ENCODE measurements at regions not wholly inside any gene's neighbourhood (a gene's known extent, or its start where the extent isn't known, plus 50 kb on each side); places are given as distances from the start of the nearest gene placed in this dataset.

- no peak for DNase-seq (ENCODE audit: low read depth, low spot score)
These were observed 2320.6 kb upstream of the AGA start for GRCh38 chr4:179762840-179763239.

- DNase-seq (ENCODE audit: low read depth, low spot score) = no peak
These were observed 2324.7 kb upstream of the AGA start for GRCh38 chr4:179766938-179767337.

- DNase-seq (ENCODE audit: low read depth, low spot score) = no peak
These were observed 2326.8 kb upstream of the AGA start for GRCh38 chr4:179768996-179769395.

GRCh38 chr4:179797738-179798137, 2355.5 kb upstream of the AGA start:
- no peak for DNase-seq (ENCODE audit: low read depth, low spot score)

- no peak for DNase-seq (ENCODE audit: low read depth, low spot score)
These were observed 2361.6 kb upstream of the AGA start for GRCh38 chr4:179803857-179804256.

- DNase-seq (ENCODE audit: low read depth, low spot score) = no peak
These were observed 2362.2 kb upstream of the AGA start for GRCh38 chr4:179804440-179804839.

GRCh38 chr4:179817317-179817716, 2375.1 kb upstream of the AGA start:
- DNase-seq (ENCODE audit: low read depth, low spot score) = no peak

- DNase-seq (ENCODE audit: low read depth, low spot score) = no peak
These were observed 2381.1 kb upstream of the AGA start for GRCh38 chr4:179823342-179823741.

GRCh38 chr4:179831274-179831673, 2389.0 kb upstream of the AGA start:
- no peak for DNase-seq (ENCODE audit: low read depth, low spot score)

GRCh38 chr4:179836179-179837075, 2394.2 kb upstream of the AGA start:
- DNase-seq (ENCODE audit: low read depth, low spot score) = no peak

GRCh38 chr4:179843370-179843769, 2399.8 kb upstream of the TENM3 start:
- no peak for DNase-seq (ENCODE audit: low read depth, low spot score)

- DNase-seq (ENCODE audit: low read depth, low spot score) = no peak
These were observed 2387.7 kb upstream of the TENM3 start for GRCh38 chr4:179855469-179855868.

- no peak for DNase-seq (ENCODE audit: low read depth, low spot score)
These were observed 2385.0 kb upstream of the TENM3 start for GRCh38 chr4:179858221-179858620.

- DNase-seq (ENCODE audit: low read depth, low spot score) = no peak
These were observed 2375.8 kb upstream of the TENM3 start for GRCh38 chr4:179867300-179867878.

- no peak for DNase-seq (ENCODE audit: low read depth, low spot score)
These were observed 2371.5 kb upstream of the TENM3 start for GRCh38 chr4:179871726-179872125.

GRCh38 chr4:179872755-179873154, 2370.4 kb upstream of the TENM3 start:
- no peak for DNase-seq (ENCODE audit: low read depth, low spot score)

- DNase-seq (ENCODE audit: low read depth, low spot score) = no peak
These were observed 2362.4 kb upstream of the TENM3 start for GRCh38 chr4:179880756-179881155.

- no peak for DNase-seq (ENCODE audit: low read depth, low spot score)
These were observed 2349.0 kb upstream of the TENM3 start for GRCh38 chr4:179894066-179894778.

GRCh38 chr4:179919587-179919986, 2323.6 kb upstream of the TENM3 start:
- DNase-seq (ENCODE audit: low read depth, low spot score) = no peak

- DNase-seq (ENCODE audit: low read depth, low spot score) = no peak
These were observed 2315.7 kb upstream of the TENM3 start for GRCh38 chr4:179927473-179927872.

- DNase-seq (ENCODE audit: low read depth, low spot score) = no peak
These were observed 2301.3 kb upstream of the TENM3 start for GRCh38 chr4:179941911-179942310.

- DNase-seq (ENCODE audit: low read depth, low spot score) = no peak
These were observed 2266.4 kb upstream of the TENM3 start for GRCh38 chr4:179976777-179977176.

GRCh38 chr4:179977378-179977777, 2265.8 kb upstream of the TENM3 start:
- DNase-seq (ENCODE audit: low read depth, low spot score) = no peak
